GM19463 (cell line): ENCODE measurements at regions not wholly inside any gene's neighbourhood (a gene's known extent, or its start where the extent isn't known, plus 50 kb on each side); places are given as distances from the start of the nearest gene placed in this dataset.
"Not testable (repeated sequence)": the region's sequence is repeated elsewhere in the genome, so short reads cannot be mapped to it uniquely, and the experiment has no call there.

Experiments
- ATAC-seq: cut with Tn5 transposase; IDR thresholded peaks from one replicate; pipeline ENCODE4 v1.9.1; 2021; ENCODE audit warnings: mild to moderate bottlenecking, moderate library complexity; ENCODE audit not compliant: unreplicated experiment

DNA sequence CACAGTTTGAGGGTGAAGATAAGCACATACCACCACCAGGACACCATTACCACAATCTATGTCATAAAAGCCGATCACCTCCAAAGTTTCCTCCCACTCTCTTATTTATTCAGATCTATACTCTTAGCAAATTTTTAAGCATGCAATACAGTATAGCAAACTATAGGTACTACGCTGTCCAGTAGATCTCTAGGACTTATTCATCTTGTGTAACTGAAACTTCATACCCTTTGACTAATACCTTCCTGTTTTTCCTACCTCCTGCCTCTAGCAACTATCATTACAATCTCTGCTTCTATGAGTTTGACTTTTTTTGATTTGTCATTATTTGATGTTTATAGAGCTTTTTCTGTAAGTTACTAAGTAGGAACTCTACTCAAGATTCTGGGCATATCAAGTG lies 84.5 kb upstream of the MANSC4 start:
- ATAC-seq, result no peak

DNA sequence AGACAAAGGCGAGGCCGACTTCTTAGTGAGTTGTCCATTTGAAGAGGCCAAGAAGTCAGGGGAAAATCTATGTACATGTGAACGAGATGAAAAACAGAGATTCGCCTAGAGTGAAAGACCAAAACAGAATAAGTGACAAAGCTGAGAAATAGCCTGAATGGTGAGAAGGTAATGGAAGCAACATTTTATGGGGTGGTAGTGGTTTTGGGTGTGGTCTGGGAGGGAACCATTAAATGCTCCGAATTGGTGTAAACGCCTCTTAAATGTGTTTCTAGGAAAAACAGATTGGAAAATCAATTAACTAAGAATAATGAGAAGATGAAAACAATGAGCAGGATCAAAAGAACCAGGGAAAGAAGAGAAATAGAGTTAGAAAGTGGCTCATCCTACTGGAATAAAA lies 83.8 kb upstream of the MANSC4 start:
- ATAC-seq, result no peak

DNA sequence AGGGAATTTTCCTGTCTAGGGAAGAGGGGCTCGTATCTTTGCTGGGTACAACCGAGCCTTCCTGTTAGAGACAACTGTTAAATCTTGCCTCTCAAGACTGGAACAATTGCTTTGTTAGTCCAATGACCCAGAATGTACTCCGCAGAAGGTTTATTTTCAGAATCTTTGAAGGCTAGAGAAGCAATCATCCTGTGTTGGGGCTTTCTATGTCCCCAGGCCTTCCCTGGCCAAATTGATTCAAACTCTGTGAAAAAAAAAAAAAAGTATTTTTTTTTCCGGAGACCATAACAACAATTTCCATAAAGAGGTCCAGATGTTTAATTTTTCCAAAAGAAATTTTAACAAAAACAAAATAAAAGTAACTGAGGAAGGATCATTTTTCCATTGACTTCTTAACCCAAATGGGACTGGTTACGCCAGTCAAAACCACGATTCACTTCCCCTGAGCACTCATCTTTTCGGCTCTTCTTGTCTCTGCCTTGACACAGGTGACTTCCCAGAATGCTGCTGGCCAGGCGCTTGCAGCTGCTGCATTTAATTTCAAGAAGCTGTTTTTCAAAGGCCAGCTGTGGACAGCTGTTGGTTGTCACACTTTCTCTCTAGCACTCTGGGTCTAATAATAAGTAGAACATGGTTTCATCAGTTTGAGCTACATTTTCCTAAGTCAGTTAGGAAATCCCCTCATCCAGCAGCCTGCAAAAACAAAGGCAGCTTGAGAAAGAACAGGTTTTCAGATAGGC lies 81.6 kb upstream of the MANSC4 start:
- peak; percentile 90 for ATAC-seq

DNA sequence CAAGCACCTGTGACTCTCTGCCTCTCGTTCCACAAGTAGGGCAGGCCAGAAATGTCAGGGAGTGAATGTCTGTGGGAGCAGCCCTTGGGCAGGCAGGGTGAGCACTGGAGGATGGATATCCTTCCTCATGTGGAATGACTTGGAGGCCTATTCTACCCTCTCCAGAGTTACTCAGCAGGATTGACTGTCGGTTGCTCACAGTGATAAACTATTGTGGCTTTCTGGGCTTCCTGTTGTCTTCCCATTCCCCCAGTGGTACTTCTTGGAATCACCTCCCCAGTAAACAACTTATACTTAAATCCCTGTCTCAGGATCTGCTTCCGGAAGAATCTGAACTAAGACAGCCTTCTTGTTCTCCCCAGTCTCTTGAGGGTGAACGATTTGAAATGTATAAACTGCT lies 79.6 kb upstream of the MANSC4 start:
- no peak for ATAC-seq

DNA sequence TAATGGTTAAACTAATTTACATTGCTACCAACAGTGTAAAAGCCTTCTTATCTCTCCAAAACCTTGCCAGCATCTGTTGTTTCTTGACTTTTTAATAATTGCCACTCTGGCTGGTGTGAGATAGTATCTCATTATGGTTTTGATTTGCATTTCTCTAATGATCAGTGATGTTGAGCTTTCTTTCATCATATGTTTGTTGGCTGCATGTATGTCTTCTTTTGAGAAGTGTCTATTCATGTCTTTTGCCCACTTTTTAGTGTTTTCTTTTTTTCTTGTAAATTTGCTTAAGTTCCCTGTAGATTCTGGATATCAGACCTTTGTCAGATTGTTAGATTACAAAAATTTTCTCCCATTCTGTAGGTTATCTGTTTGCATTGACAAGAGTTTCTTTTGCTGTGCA lies 77.0 kb upstream of the MANSC4 start:
- not testable (repeated sequence) for ATAC-seq

DNA sequence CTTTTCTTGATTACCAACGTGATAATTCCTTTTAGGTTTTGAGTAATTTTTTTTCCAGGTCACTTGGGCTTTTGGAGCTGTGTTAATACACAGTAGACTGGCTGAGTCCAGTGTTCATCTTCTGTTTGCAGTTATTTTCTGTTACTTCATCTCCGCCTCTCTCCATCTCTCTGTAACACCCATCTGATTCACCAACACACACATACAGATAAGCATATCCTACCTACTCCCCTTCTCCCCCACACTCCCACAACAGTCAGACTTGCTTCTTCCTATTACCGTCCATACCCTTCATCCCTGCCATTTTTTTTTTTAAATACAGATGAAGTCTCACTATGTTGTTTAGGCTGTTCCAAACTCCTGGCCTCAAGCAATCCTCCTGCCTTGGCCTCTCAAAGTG lies 72.7 kb upstream of the MANSC4 start:
- ATAC-seq, result no peak
